ENCODE measurements at regions not wholly inside any gene's neighbourhood (a gene's known extent, or its start where the extent isn't known, plus 50 kb on each side); places are given as distances from the start of the nearest gene placed in this dataset.
"Not testable (repeated sequence)": the region's sequence is repeated elsewhere in the genome, so short reads cannot be mapped to it uniquely, and the experiment has no call there.

DNA sequence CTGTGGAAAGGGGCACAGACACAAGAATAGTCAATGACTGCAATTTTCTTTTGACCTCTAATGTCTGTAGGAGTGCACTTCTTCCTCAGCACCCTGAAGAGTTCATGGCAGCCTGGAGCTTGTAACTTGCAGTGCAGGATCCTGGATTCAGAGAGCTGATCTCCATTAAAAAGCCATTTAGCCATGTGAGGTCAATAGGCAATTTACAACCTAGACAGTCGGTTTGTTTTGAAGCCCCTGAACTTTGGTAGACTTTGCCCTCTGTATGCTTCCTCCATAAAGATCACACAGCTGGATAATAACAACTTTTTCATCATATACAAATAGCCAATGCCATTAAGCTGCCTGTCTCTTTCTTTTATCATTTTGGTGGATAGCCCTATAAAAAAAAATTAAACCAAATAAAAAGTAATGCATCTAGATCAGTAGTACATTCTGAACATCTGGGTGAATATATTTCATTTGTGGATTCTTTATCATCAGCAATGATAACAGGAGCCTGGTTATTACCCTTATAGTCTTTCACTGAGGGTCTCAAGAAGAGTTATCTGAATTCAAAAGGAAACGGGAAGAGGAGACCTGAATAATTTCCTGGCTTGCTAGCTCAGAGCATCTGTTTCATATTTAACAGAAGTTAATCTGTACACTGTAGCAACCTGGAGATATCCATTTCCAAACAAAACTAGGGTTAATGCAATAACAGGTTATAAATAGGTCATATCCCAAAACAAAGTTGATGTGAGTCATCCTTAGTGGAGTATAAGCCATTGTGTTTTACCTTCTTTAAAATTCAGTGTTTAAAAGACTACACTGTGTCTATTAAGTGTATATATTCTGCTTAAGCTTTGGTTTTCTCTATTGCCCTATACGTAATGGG, 193.8 kb upstream of the ACTBL2 start:
- no peak for DNase-seq (ENCODE audit: low spot score)

DNA sequence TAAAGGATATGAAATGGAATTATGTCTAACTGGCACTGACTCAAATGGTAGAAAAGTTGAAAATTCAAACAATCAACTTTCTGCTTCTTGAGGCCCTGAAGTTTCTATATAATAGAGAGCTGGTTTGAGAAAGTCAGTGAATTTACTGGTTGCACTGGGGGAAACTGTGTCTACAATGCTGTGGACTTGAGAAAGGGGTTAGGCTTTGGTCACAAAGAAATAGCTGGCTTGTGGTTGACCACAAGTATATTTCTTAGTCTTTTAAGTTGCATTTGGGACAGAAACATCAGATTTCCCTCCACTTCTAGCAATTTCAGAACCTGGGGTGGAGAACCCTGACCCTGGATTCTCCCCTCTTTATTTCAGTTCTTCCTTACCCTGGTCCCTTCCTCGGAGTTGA, 192.6 kb upstream of the ACTBL2 start:
- DNase-seq (ENCODE audit: low spot score): no peak

DNA sequence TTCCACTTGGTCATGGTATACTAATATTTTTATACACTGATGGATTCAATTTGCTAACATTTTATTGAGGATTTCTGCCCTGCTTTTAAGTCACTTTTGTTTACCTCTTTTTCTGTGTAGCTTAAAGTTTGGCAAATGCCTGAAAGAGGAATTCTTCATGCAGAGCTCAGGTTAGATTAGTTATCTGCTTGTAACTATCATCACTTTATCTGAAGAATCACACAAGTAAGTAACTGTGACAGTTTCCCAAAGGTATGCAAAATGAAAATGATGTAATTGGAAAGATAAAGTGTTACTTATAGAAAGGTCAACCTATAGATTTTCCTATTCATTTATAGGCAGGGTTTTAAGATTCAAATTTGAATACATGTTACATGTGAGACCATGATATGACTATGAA, 188.8 kb upstream of the ACTBL2 start:
- DNase-seq (ENCODE audit: low spot score): no peak

DNA sequence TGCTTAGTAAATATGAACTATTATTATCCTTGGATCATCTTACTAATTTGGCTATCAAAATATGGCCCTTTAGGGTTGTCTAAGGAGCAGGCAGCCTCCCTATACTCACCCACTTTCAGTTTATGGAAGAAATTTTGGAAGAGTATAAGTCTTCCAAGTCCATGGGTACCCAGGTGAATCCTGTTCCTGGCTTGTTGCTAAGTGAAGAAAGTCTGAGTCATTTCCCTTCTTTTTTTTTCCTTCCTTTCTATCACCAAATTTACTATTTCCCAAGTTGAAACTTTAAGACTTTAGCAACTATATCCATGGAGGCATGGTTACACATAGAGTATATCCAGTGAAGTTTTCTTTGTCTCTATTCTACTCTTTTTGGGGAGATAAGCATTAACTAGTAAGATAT, 184.0 kb upstream of the ACTBL2 start:
- DNase-seq (ENCODE audit: low spot score): no peak

DNA sequence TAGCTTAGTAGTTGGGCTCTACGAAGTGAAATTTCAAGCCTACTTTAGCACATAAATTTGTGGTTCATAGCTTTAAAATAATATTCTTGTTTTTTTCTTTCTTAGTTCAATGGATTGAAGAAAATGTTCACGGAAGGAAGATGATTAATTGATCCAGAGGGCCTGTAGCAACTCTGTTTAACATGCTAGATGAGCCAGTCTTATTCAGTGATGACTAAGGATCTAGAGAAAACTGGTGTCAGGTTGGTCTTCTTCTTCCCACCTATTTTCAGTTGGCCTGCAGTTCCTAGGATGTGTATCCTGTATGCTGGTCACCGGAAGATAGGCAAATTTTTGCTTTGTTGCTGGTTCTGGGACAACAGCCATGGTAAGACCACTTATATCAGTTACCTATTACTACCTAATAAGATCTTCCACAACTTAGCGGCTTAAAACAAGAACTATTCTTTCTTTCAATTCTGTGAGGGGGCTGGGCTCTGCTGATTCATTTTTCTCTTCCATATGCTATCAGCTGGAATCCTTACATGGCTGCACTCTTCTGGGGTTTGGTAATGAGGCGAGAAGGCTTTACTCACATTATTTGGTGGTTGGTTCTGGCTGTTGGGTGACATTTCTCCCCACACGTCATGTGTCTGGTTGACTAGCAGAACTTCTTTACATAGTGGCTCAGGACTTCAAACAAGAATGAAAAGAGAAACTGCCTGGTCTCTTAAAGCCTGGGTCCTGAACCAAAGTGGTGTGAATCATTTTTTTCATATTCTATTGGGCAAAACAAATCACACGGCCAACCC, 182.7 kb upstream of the ACTBL2 start:
- DNase-seq (ENCODE audit: low spot score): no peak

DNA sequence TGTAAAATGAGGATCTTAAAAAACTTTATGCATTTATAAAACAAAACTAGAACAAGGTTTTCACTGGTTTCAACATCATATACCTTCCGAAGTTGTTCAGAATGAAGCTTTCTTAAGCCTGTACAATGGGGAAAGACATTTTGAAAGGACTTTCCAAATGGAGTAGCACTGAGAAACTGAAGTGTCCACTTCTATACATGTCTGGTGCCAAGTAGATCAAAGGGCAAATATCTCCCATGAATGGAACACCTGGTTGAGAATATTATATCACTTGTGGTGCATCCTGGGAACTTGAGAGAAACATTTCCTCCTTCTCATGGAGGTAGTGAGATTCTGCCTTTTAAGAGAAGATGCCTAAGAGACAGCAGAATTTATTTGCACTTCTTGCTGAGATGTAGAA, 182.1 kb upstream of the ACTBL2 start:
- no peak for DNase-seq (ENCODE audit: low spot score)

DNA sequence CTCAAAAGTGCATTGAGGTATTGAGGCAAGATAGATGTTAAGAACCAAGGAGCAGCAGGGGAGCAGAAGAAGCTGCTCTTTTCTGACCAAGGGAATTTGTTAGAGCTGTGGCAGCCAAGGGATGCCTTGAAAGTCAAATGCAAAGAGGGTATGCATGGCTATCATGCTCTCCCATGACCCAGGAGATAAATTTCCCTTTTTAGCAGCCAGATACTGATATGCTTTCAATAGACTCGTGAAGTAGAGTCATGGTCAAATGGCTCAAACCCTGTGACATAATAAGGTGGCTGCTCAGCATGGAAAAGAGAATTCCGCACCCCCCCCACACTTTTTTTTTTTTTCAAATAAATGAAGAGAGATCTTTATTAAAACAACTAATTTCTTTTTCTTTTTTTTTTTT, 180.9 kb upstream of the ACTBL2 start:
- no peak for DNase-seq (ENCODE audit: low spot score)

DNA sequence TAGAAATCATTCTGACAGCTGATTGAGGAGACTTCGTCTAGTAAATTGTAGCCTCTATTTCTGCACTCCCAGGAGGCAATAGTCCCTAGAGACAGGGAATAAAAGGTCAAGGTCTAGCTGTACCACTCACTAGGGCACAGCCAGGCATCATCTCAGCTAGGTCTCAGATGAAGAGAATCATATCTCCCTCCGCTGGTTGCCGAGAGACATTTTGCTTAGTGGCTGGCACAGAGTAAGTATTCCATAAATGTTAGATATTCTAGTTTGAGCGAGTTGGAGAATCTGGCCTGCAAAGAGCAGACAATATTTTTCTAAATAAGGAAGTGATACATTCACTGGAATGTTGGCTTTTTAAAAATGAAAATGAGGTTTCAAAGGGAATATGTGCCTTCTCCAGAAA, 180.4 kb upstream of the ACTBL2 start:
- DNase-seq (ENCODE audit: low spot score): no peak

DNA sequence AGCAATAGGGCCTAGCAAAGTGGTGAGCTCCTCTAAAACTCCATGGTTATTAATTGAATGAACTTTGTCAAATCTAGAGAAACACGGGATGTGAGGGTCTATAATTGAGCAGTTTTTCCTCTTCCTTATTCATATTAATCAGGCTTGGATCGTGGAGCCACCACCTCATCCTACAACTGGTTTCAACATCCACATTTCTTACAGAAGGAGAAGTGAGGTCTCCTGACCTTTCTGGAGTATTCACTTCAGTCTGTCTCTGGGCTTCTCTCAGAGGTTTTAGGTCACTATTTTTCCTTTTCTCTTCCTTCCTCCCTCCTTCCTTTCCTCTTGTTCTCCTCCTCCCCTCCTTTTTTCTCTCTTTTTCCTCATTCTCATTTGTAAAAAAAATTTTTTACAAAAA, 177.3 kb upstream of the ACTBL2 start:
- no peak for DNase-seq (ENCODE audit: low spot score)

DNA sequence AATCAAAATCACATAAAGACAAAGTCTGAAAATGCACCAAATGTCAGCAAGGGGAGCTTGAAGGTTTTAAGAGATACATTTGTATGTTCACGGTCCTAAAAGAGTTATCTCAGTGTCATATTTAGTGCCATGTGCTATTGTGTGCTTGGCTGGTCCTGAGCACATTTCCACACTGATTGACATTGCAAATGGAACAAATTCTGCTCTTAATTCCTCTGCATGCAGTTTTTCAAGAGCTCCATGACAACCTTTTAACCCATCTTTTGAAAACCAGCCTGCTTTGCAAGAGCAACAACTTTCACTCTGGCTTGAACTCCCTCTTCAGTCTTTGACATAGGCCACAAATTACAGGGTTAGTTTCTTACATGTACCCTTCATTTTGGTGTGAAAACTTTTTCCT, 175.4 kb upstream of the ACTBL2 start:
- no peak for DNase-seq (ENCODE audit: low spot score)

DNA sequence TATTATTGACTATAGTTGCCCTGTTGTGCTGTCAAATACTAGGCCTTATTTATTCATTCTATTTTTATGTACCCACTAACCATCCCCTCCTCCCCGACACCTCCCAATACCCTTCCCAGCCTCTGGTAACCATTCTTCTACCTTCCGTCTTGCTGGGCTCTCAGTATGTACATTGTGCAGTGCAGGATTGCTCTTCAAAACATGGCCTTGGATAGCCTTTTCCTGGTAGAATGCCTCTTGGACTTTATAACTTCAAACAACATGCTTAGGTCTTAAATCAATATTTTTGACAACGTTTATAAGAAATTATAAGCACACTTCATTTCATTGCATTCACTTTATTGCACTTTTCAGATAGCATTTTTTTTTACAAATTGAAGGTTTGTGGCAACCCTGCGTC, 172.6 kb upstream of the ACTBL2 start:
- no peak for DNase-seq (ENCODE audit: low spot score)

DNA sequence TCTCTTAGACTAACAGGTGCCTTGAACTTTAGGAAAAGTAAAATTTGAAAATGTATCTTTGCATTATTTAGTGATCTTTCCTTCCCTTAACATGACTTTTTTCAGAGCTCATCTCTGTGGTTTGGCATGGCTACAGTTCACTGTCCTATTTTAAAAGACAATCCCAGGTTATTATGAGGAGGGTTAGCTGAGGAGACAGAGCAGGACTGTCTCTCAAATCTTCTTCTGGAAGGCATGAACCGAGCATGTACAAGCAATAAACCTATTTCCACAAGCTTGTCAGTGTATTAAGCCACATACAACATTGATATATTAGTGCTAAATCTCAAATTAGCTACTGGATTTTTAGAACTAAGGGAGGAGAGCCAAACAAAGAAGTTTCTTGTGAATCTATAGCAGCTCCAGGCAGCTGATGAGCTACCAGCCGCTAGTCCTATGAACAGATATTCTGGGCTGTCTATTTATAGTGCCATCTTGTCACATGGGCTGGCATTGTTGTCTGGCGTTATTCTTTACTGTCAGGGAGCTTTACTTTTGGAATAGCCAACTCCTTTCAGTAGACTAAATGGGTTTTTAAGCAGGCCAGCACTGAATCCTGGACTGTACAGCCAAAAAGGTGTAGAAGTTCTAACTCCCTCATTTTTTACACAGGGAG, 171.2 kb upstream of the ACTBL2 start:
- DNase-seq (ENCODE audit: low spot score): peak; percentile 9

DNA sequence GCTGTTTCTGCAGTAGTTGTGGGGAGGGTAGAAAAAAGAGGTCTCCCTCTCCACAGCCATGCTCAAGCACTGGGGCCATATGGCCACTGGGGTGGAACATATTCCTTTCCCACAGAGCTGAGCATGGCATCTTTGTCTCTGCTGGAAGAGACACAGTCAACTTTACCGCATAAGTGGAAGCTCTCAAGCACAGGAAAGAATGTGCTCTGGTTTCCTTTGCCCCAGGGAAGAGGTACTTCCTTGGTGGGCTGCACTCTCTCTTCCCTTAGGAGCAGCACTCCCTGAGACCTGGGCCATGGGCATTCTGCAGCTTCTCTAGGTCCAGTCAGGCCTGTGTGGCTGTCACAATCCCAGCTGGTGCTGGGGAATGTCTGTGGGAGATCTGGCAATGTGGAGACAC, 168.5 kb upstream of the ACTBL2 start:
- no peak for DNase-seq (ENCODE audit: low spot score)

DNA sequence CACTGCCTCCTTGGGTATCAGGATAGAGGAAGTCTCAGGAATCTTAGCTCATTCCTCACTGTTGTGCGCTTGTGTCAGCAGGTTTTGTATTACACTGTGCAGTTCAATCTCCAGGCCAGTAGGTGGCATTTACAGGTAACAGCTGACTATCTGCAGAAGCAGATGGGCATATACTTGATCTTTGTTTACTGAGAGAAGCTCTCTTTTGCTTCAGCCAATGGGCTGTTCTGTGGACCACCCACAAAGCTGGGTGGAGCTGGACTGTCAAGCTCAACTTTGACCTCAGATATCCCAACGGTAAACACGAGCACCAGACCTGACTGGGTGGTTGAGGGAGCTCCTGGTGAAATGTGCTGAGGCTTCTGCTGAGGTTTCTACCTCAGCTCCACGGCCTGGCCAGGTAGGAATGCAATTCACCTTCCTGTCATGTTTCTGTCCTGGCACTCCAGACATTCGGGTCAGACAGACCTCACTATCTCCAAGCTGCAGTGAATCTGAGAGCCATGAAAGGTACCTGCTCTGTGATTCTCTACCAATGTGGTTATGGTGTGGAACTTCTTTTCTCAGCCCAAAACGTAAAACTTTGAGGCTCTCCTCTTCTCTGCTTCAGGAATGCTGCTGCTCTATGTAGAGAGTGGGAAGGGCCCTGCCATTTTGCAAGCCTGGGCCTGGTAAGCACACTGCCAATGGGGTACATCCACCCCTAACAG, 167.9 kb upstream of the ACTBL2 start:
- DNase-seq (ENCODE audit: low spot score): peak; percentile 14

DNA sequence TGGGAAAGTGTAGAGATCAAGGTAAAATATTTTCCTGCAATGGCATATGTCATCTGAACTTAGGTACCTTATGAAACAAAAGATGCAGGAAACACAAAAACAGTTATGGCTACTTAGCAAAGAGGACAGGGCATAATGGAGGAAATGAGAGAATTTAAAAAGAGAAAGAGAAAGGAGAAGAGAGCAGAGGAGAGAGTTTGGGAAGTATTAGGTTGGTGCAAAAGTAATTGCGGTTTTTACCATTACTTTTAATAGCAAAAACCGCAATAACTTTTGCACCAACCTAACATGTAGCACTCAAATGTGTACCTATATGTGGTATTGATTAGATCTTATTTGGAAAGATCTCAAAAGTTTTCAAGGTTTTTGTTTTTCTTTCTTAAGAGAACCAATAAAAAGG, 160.1 kb upstream of the ACTBL2 start:
- no peak for DNase-seq (ENCODE audit: low spot score)

DNA sequence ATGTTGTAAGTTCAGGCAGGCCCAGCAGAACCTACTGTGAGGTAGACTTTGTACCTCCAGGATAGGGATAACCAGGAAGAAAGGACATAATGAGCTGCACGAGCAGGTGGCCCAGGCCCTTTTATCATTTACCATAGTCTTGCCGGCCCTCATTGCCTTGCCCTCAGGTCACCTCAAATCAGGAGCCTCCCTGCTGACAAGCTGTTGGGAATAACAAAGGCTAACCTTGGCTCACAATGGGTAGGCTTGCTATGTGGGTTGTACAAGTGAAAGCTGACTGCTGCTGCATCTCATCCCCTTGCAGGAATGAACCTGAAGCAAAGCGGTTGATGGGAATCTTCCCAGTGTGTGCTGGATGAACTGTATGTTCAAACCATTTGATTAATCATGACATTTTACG, 159.5 kb upstream of the ACTBL2 start:
- no peak for DNase-seq (ENCODE audit: low spot score)

DNA sequence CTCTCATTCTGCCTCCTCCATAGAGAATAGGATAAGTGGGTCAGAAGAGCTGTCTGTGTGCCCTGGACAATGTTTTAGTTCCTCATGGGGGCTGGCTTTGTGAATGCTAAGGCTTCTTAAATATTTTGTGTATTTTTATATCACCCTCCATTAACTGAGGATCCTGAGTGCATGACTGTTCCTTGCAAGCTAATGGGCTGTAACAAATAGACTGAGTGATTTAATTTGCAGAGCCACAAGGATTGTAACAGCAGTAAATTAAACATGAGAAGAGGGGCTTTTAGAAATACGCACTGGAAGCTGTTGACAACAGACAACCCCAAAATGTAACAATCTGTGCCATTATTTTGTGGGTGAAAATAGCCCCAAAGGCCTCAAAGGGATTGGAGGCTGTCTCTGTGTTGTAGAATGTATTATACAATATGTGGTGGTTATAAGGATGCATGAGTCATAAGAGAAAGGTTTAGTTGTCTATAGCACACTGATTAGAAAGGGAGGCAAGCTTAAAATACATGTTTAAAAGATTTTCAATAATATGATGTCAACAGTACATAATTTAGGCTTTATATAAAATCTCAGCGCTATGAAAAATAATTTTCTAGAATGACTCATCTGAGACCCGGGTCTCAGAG, 152.7 kb upstream of the ACTBL2 start:
- no peak for DNase-seq (ENCODE audit: low spot score)

DNA sequence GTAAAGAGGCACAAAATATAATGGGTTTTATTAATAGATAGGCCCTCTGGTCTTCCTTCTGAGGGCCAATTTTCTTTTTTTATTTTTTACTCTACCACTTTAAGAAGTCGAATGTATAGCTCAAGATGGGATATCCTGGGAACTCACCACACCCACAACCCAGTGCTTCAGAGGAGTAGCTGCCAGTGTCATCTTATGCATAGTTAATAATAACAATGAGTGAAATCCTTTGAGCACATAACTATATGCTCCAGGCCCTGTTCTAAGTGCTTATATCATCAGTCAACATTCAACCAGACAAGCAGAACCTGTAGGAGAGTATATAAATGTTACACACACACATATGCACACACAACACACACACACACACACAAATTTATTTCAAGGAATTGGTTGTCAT, 150.3 kb upstream of the ACTBL2 start:
- DNase-seq (ENCODE audit: low spot score): no peak

DNA sequence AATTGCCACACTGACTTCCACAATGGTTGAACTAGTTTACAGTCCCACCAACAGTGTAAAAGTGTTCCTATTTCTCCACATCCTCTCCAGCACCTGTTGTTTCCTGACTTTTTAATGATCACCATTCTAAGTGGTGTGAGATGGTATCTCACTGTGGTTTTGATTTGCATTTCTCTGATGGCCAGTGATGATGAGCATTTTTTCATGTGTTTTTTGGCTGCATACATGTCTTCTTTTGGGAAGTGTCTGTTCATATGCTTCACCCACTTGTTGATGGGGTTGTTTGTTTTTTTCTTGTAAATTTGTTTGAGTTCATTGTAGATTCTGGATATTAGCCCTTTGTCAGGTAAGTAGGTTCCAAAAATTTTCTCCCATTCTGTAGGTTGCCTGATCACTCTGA, 148.5 kb upstream of the ACTBL2 start:
- not testable (repeated sequence) for DNase-seq (ENCODE audit: low spot score)

DNA sequence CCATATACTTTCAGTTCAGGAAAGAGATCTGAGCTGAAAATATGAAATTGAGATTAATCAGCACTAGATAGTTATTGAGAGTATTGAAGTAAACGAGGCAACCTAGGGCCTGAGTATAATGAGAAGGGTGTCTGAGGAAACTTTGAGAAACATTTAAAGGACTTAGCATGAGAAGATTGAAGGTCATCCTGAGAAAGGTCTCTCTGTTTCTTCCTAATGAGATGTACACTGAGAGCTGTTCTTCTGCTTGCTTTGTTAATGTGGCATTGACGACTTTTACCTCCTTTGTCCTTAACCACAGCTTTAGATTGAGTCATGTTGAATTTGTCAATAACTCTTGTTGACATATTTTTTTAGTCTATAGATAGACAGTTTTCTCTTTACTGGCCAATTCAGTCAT, 145.1 kb upstream of the ACTBL2 start:
- DNase-seq (ENCODE audit: low spot score): no peak

DNA sequence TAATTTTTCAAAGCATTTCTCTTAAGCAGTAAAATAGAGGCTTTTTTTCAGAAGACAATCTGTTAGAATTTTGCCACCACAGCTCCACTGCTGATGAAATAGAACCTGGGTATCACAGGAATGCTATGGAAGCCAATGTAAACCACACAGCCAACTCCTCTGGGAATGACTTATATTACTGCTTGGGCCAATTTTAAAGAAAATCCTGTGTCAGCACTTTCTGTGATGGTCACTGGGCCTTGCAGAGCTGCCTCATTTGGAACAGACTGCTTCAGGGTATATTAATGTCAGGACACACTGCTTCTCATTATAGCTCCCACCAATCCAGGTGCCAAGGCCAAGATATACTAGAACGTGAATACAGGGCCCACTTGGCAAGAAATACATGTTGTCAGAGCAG, 144.1 kb upstream of the ACTBL2 start:
- no peak for DNase-seq (ENCODE audit: low spot score)

DNA sequence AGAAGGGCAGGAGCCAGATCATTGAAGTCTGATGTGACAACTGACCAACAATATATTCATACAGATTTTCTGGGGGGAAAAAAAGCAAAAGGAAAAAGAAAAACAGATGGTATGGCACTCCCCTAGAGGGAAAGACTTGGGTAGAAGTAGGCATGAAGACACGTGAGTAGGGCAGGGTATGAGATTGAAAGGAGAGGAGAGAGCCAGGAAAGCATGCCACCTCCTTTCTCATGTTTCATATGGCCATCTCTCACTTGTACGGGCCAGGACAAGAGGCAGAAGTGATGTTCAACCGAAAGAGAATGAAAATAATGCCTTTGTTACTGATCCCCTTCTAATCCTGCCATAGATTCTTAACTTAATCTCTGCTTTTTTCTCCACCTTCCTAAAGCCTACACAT, 139.0 kb upstream of the ACTBL2 start:
- DNase-seq (ENCODE audit: low spot score): no peak

All from cerebellar cortex (tissue), 1 donor.